ENCODE measurements at regions not wholly inside any gene's neighbourhood (a gene's known extent, or its start where the extent isn't known, plus 50 kb on each side); places are given as distances from the start of the nearest gene placed in this dataset.

GRCh38 chr14:97943619-97944018 is 1146.4 kb downstream of the VRK1 start:
- Histone ChIP-seq H3K9me2 (ENCODE audit: insufficient read depth) (no peaks in the 10 kb centered on the region), H4K20me1 (ENCODE audit: insufficient read depth) (no peaks in the 10 kb centered on the region), H3F3A (ENCODE audit: insufficient read depth) (no peaks in the 10 kb centered on the region), H3K4me3 (no peak overlapping the region), H3K4me2 (ENCODE audit: unreplicated experiment) (no peak overlapping the region), H2AFZ (no peak overlapping the region), H3K4me1 (ENCODE audit: insufficient read depth) (no peaks in the 10 kb centered on the region), H3K79me2 (ENCODE audit: insufficient read depth) (no peaks in the 10 kb centered on the region), H3K27ac (no peak overlapping the region), H3K9me3 (ENCODE audit: low read depth) (no peaks in the 10 kb centered on the region), H3K27me3 (replicated peaks; ENCODE audit: insufficient read depth) (no peaks in the 10 kb centered on the region), H3K9ac (no peak overlapping the region), H3K36me3 (ENCODE audit: low read depth) (no peaks in the 10 kb centered on the region)
- in situ Hi-C loops (cut with MboI) = no loop called here
- TF ChIP-seq EZH2phosphoT487 (IDR thresholded peaks at IDR 0.05; ENCODE audit: insufficient read depth, low read depth) (no peak), EZH2 (IDR thresholded peaks at IDR 0.05; ENCODE audit: insufficient read depth, poor library complexity, severe bottlenecking) (no peak)
- no peak for DNase-seq
- 0 to 4% methylated on average over 1 of the region's 1 CpG for WGBS, 2 experiments (ENCODE audit: low coverage in 1 of 2, low lambda C conversion rate in 2 of 2, missing lambda C conversion rate in 2 of 2)

- H3K9ac ChIP-seq = no peak overlapping the region
- H3K4me2 ChIP-seq (ENCODE audit: unreplicated experiment) = no peak overlapping the region
- H3K27me3 ChIP-seq (replicated peaks; ENCODE audit: insufficient read depth) = no peaks in the 10 kb centered on the region
- no peak overlapping the region for H2AFZ ChIP-seq
- no peaks in the 10 kb centered on the region for H3F3A ChIP-seq (ENCODE audit: insufficient read depth)
- TF ChIP-seq EZH2 (IDR thresholded peaks at IDR 0.05; ENCODE audit: insufficient read depth, poor library complexity, severe bottlenecking) (no peak), EZH2phosphoT487 (IDR thresholded peaks at IDR 0.05; ENCODE audit: insufficient read depth, low read depth) (no peak)
- H4K20me1 ChIP-seq (ENCODE audit: insufficient read depth) = no peaks in the 10 kb centered on the region
- H3K27ac ChIP-seq = no peak overlapping the region
- no peaks in the 10 kb centered on the region for H3K9me3 ChIP-seq (ENCODE audit: low read depth)
- no peak overlapping the region for H3K4me3 ChIP-seq
- H3K79me2 ChIP-seq (ENCODE audit: insufficient read depth) = no peaks in the 10 kb centered on the region
- 33 to 52% methylated on average over 1 of the region's 1 CpG for WGBS, 2 experiments (ENCODE audit: low coverage in 1 of 2, low lambda C conversion rate in 2 of 2, missing lambda C conversion rate in 2 of 2)
- no peaks in the 10 kb centered on the region for H3K36me3 ChIP-seq (ENCODE audit: low read depth)
- no peaks in the 10 kb centered on the region for H3K4me1 ChIP-seq (ENCODE audit: insufficient read depth)
- in situ Hi-C loops (cut with MboI) = no loop called here
- DNase-seq = no peak
- H3K9me2 ChIP-seq (ENCODE audit: insufficient read depth) = no peaks in the 10 kb centered on the region
Measured at GRCh38 chr14:97944380-97944779, 1147.2 kb downstream of the VRK1 start.

GRCh38 chr14:97945631-97946030 is 1148.4 kb downstream of the VRK1 start:
- Histone ChIP-seq H3K79me2 (ENCODE audit: insufficient read depth) (no peaks in the 10 kb centered on the region), H3K4me3 (no peak overlapping the region), H3K4me2 (ENCODE audit: unreplicated experiment) (no peak overlapping the region), H3K9me3 (ENCODE audit: low read depth) (no peaks in the 10 kb centered on the region), H3K36me3 (ENCODE audit: low read depth) (no peaks in the 10 kb centered on the region), H3K9ac (no peak overlapping the region), H3K27ac (no peak overlapping the region), H3K4me1 (ENCODE audit: insufficient read depth) (no peaks in the 10 kb centered on the region), H4K20me1 (ENCODE audit: insufficient read depth) (no peaks in the 10 kb centered on the region), H2AFZ (no peak overlapping the region), H3K9me2 (ENCODE audit: insufficient read depth) (no peaks in the 10 kb centered on the region), H3F3A (ENCODE audit: insufficient read depth) (no peaks in the 10 kb centered on the region), H3K27me3 (replicated peaks; ENCODE audit: insufficient read depth) (no peaks in the 10 kb centered on the region)
- no peak for DNase-seq
- in situ Hi-C loops (cut with MboI) = no loop called here
- no peak for TF ChIP-seq EZH2phosphoT487 (IDR thresholded peaks at IDR 0.05; ENCODE audit: insufficient read depth, low read depth)
- no peak for TF ChIP-seq EZH2 (IDR thresholded peaks at IDR 0.05; ENCODE audit: insufficient read depth, poor library complexity, severe bottlenecking)

- Histone ChIP-seq H3F3A (ENCODE audit: insufficient read depth) (no peaks in the 10 kb centered on the region), H3K79me2 (ENCODE audit: insufficient read depth) (no peaks in the 10 kb centered on the region), H2AFZ (no peak overlapping the region), H3K36me3 (ENCODE audit: low read depth) (no peaks in the 10 kb centered on the region), H3K9ac (no peak overlapping the region), H3K27ac (no peak overlapping the region), H3K9me2 (ENCODE audit: insufficient read depth) (no peaks in the 10 kb centered on the region), H4K20me1 (ENCODE audit: insufficient read depth) (no peaks in the 10 kb centered on the region), H3K4me2 (ENCODE audit: unreplicated experiment) (no peak overlapping the region), H3K4me3 (no peak overlapping the region), H3K4me1 (ENCODE audit: insufficient read depth) (no peaks in the 10 kb centered on the region), H3K27me3 (replicated peaks; ENCODE audit: insufficient read depth) (no peaks in the 10 kb centered on the region), H3K9me3 (ENCODE audit: low read depth) (no peaks in the 10 kb centered on the region)
- in situ Hi-C loops (cut with MboI) = no loop called here
- no peak for TF ChIP-seq EZH2 (IDR thresholded peaks at IDR 0.05; ENCODE audit: insufficient read depth, poor library complexity, severe bottlenecking)
- no peak for TF ChIP-seq EZH2phosphoT487 (IDR thresholded peaks at IDR 0.05; ENCODE audit: insufficient read depth, low read depth)
- DNase-seq = no peak
- 21 to 22% methylated on average over 2 of the region's 2 CpGs for WGBS, 2 experiments (ENCODE audit: low coverage in 1 of 2, low lambda C conversion rate in 2 of 2, missing lambda C conversion rate in 2 of 2)
Measured at GRCh38 chr14:97946240-97946639, 1149.1 kb downstream of the VRK1 start.

- TF ChIP-seq EZH2 (IDR thresholded peaks at IDR 0.05; ENCODE audit: insufficient read depth, poor library complexity, severe bottlenecking) = no peak
- TF ChIP-seq EZH2phosphoT487 (IDR thresholded peaks at IDR 0.05; ENCODE audit: insufficient read depth, low read depth) = no peak
Measured at GRCh38 chr14:97946641-97947040, 1149.5 kb downstream of the VRK1 start.

More at GRCh38 chr14:97946641-97947040, 1149.5 kb downstream of the VRK1 start:
- no peak overlapping the region for H3K27ac ChIP-seq
- no peaks in the 10 kb centered on the region for H3K9me2 ChIP-seq (ENCODE audit: insufficient read depth)
- no peaks in the 10 kb centered on the region for H3F3A ChIP-seq (ENCODE audit: insufficient read depth)
- no peaks in the 10 kb centered on the region for H3K4me1 ChIP-seq (ENCODE audit: insufficient read depth)
- no peak for DNase-seq
- in situ Hi-C loops (cut with MboI) = no loop called here
- no peaks in the 10 kb centered on the region for H3K27me3 ChIP-seq (replicated peaks; ENCODE audit: insufficient read depth)
- H3K4me2 ChIP-seq (ENCODE audit: unreplicated experiment) = no peak overlapping the region
- no peak overlapping the region for H3K9ac ChIP-seq
- H2AFZ ChIP-seq = no peak overlapping the region
- H3K36me3 ChIP-seq (ENCODE audit: low read depth) = no peaks in the 10 kb centered on the region
- H3K9me3 ChIP-seq (ENCODE audit: low read depth) = no peaks in the 10 kb centered on the region
- no peak overlapping the region for H3K4me3 ChIP-seq
- WGBS, 2 experiments (ENCODE audit: low coverage in 1 of 2, low lambda C conversion rate in 2 of 2, missing lambda C conversion rate in 2 of 2) = 35 to 38% methylated on average over 9 of the region's 9 CpGs
- H4K20me1 ChIP-seq (ENCODE audit: insufficient read depth) = no peaks in the 10 kb centered on the region
- H3K79me2 ChIP-seq (ENCODE audit: insufficient read depth) = no peaks in the 10 kb centered on the region

Measured in GM23248 (cell line).